Skeletal muscle satellite cell (primary cell): ENCODE measurements at regions not wholly inside any gene's neighbourhood (a gene's known extent, or its start where the extent isn't known, plus 50 kb on each side); places are given as distances from the start of the nearest gene placed in this dataset.
"Not testable (repeated sequence)": the region's sequence is repeated elsewhere in the genome, so short reads cannot be mapped to it uniquely, and the experiment has no call there.

Experiments used
- H3K27me3 ChIP-seq: 2 replicates; pipeline ENCODE4 v1.7.0; 2013; ENCODE audit warnings: low read length; ENCODE audit not compliant: control insufficient read depth, insufficient read depth
- H3K36me3 ChIP-seq: 2 replicates; pipeline ENCODE4 v1.7.0; 2013; ENCODE audit warnings: mild to moderate bottlenecking, control low read depth, low read length; ENCODE audit not compliant: insufficient read depth
- H3K4me1 ChIP-seq: 2 replicates; pipeline ENCODE4 v1.7.0; 2013; ENCODE audit warnings: low read length; ENCODE audit not compliant: control insufficient read depth, insufficient read depth
- H3K4me2 ChIP-seq: 2 replicates; pipeline ENCODE4 v1.7.0; 2013; ENCODE audit warnings: mild to moderate bottlenecking, low read length
- H3K4me3 ChIP-seq: 2 replicates; pipeline ENCODE4 v1.7.0; 2013; ENCODE audit warnings: low read length
- H3K9ac ChIP-seq: 2 replicates; pipeline ENCODE4 v1.7.0; 2013; ENCODE audit warnings: mild to moderate bottlenecking, low read depth, low read length, moderate library complexity
- H3K9me3 ChIP-seq: replicated peaks from 2 replicates; pipeline ENCODE4 v1.7.0; 2013; ENCODE audit warnings: mild to moderate bottlenecking, control low read depth, low read length

DNA sequence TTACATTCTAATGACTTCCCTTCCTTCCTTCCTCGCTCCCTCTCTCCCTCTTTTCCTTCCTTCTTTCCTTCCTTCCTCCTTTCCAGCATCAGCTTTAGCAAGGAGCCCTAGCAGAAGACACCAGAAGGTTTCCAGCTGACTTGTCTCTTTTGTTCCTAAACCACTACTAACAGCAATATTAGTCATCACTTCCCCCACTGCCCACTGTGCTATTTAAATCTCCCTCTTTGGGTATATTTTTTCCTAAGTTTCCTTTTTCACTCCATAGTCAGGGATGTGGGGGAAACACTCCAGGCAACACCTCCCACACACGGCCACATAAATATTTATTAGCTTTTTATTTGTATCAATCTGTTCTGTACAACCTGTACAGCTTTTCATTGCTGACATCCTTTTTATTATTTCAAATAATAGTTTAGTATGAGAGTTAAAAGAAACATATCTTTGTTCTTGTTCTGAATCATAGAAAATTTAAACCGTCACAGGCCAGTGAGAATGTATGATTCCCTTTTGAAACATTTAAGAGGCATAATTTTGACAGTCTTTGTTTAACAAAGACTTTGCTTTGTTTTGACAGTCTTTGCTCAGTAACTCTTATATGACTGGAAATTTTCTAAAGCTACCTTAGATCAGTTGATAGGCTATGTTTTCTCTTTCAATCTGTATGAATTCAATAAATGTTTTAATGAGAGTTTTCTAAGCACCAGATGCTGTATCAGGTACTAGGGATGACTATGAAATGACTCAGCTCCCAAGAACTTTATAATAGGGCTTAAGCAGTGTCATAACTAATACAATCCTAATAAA is 167.9 kb downstream of the POTEB3 start:
- H3K4me1 ChIP-seq, H3K36me3 ChIP-seq, H3K9me3 ChIP-seq, H3K4me3 ChIP-seq, H3K27me3 ChIP-seq: not testable (repeated sequence)
- H3K4me2 ChIP-seq, result peak overlapping the region; percentile 2
- peak overlapping the region; percentile 5 for H3K9ac ChIP-seq

GRCh38 chr15:21271566-21271965 is 168.7 kb downstream of the POTEB3 start:
- H3K4me1 ChIP-seq, result peaks cover 9% of the 10 kb centered on the region
- no peak overlapping the region for H3K9ac ChIP-seq
- no peak overlapping the region for H3K4me3 ChIP-seq
- no peaks in the 10 kb centered on the region for H3K9me3 ChIP-seq
- no peaks in the 10 kb centered on the region for H3K36me3 ChIP-seq
- no peaks in the 10 kb centered on the region for H3K27me3 ChIP-seq
- H3K4me2 ChIP-seq, result no peak overlapping the region

- H3K4me1 ChIP-seq, result peaks cover 9% of the 10 kb centered on the region
- no peaks in the 10 kb centered on the region for H3K9me3 ChIP-seq
- H3K4me2 ChIP-seq, result no peak overlapping the region
- no peak overlapping the region for H3K9ac ChIP-seq
- no peaks in the 10 kb centered on the region for H3K36me3 ChIP-seq
- H3K27me3 ChIP-seq, result no peaks in the 10 kb centered on the region
- no peak overlapping the region for H3K4me3 ChIP-seq
These were observed 169.8 kb downstream of the POTEB3 start for GRCh38 chr15:21270474-21270873.

DNA sequence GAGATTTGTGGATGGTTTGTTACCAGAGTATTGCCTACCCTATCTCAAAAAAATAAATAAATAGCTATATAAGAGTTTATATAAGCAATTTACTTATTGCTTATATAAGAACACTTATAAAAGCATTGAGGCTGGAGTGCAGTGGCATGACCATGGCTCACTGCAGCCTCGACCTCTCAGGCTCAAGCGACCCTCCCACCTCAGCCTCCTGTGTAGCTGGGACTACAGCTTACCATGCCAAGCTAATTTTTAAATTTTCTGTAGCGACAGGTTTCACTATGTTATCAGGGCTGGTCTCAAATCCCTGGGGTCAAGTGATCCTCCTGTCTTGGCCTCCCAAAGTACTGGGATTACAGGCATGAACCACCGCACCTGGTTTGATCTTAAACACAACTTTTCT is 170.6 kb downstream of the POTEB3 start:
- H3K9me3 ChIP-seq, result not testable (repeated sequence)

DNA sequence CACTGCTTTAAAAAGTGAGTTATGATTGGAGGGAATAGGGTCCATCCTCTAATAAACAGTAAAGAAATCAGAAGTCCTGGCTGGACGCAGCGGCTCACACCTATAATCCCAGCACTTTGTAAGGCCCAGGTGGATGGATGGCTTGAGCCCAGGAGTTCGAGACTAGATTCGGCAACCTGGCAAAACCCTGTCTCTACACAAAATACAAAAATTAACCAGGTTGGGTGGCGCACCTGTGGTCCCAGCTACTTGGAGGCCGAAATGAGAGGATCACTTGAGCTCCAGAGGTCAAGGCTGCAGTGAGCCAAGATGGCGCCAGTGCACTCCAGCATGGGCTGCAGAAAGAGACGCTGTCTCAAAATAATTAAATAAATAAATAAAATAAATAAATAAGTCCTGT is 171.2 kb downstream of the POTEB3 start:
- Histone ChIP-seq H3K4me2 (no peak overlapping the region), H3K4me3 (no peak overlapping the region), H3K27me3 (no peaks in the 10 kb centered on the region), H3K9me3 (no peaks in the 10 kb centered on the region), H3K4me1 (peaks cover 9% of the 10 kb centered on the region), H3K36me3 (no peaks in the 10 kb centered on the region), H3K9ac (no peak overlapping the region)

More for the DNA sequence above, 170.6 kb downstream of the POTEB3 start:
- H3K36me3 ChIP-seq, H3K9ac ChIP-seq, H3K4me3 ChIP-seq, H3K4me2 ChIP-seq, H3K4me1 ChIP-seq, H3K27me3 ChIP-seq: not testable (repeated sequence)

GRCh38 chr15:21268436-21268940 is 171.8 kb downstream of the POTEB3 start:
- Histone ChIP-seq H3K9me3 (no peaks in the 10 kb centered on the region), H3K9ac (no peak overlapping the region), H3K27me3 (no peaks in the 10 kb centered on the region), H3K36me3 (no peaks in the 10 kb centered on the region), H3K4me1 (peaks cover 9% of the 10 kb centered on the region), H3K4me3 (no peak overlapping the region), H3K4me2 (no peak overlapping the region)

DNA sequence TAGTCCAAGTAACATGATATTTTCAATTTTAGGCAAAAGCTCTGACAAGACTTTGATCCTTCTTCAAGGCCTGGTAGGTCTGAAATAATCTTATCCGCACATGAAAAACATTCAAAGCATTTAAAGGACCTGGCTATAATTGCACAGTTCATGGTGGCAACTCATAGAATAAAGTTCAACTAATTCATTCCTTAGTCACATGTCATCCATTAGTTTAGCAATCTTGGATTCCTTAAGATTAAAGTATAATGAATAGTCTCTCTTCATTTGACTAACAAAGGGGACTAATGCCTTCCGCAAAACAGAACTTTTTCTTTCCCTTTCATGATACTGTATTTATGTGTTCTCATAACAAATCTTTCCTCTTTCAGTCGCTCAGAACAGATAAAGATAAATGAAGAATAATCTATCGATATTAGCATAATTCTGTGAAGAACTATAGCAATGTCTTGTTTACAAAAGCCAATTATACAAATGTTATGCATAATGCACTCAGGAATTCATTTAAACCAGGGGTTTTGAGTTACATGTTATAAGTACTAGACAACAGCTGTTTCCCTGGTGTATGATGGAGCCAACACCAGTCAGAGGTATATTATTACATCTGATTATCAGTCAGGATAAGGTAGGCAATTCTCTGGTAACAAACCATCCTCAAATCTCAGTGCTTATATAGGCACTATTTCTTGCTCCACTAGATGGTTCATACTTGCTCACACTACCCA is 172.5 kb downstream of the POTEB3 start:
- no peaks in the 10 kb centered on the region for H3K27me3 ChIP-seq
- H3K4me2 ChIP-seq, result no peak overlapping the region
- no peak overlapping the region for H3K4me3 ChIP-seq
- no peaks in the 10 kb centered on the region for H3K9me3 ChIP-seq
- H3K36me3 ChIP-seq, result no peaks in the 10 kb centered on the region
- peaks cover 9% of the 10 kb centered on the region for H3K4me1 ChIP-seq
- H3K9ac ChIP-seq, result no peak overlapping the region

- Histone ChIP-seq H3K4me2 (no peak overlapping the region), H3K36me3 (no peaks in the 10 kb centered on the region)
These were observed 173.1 kb downstream of the POTEB3 start for GRCh38 chr15:21267226-21267625.

GRCh38 chr15:21265628-21266027 is 174.7 kb downstream of the POTEB3 start:
- not testable (repeated sequence) for H3K9me3 ChIP-seq, H3K9ac ChIP-seq

More at GRCh38 chr15:21267226-21267625, 173.1 kb downstream of the POTEB3 start:
- no peaks in the 10 kb centered on the region for H3K27me3 ChIP-seq
- H3K4me3 ChIP-seq, result no peak overlapping the region
- peaks cover 6% of the 10 kb centered on the region for H3K9me3 ChIP-seq
- H3K4me1 ChIP-seq, result peaks cover 9% of the 10 kb centered on the region
- no peak overlapping the region for H3K9ac ChIP-seq

DNA sequence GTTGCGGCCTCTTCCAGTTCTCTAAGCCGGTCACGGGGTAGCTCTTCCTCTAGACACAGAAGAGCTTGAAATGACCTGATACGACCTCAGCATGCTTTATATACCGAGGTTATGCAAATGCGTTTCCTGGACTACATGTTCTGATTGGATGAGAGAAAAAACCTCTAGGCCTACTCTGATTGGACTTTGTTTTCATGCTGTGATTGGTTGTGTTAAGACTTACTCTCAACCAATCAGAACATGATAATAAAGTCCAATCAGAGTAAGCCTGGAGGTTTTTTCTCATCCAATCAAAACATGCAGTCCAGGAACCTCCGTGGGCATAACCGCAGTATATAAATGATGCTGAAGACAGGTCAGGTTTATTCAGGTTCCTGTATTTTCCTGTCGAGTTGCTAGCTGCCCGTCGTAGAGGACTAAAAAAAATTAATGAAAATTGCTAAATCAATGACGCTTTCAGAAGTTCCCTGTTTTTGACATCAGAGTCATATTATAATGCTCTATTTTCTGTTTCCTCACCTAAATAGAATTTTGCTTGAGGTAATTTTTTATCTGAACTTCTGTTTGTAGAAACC is 177.4 kb downstream of the POTEB3 start:
- Histone ChIP-seq H3K27me3 (no peaks in the 10 kb centered on the region), H3K9me3 (peaks cover 6% of the 10 kb centered on the region), H3K36me3 (no peaks in the 10 kb centered on the region), H3K9ac (no peak overlapping the region), H3K4me1 (no peaks in the 10 kb centered on the region), H3K4me3 (no peak overlapping the region), H3K4me2 (no peak overlapping the region)

More at GRCh38 chr15:21265628-21266027, 174.7 kb downstream of the POTEB3 start:
- H3K36me3 ChIP-seq, H3K27me3 ChIP-seq, H3K4me3 ChIP-seq, H3K4me1 ChIP-seq, H3K4me2 ChIP-seq: not testable (repeated sequence)

DNA sequence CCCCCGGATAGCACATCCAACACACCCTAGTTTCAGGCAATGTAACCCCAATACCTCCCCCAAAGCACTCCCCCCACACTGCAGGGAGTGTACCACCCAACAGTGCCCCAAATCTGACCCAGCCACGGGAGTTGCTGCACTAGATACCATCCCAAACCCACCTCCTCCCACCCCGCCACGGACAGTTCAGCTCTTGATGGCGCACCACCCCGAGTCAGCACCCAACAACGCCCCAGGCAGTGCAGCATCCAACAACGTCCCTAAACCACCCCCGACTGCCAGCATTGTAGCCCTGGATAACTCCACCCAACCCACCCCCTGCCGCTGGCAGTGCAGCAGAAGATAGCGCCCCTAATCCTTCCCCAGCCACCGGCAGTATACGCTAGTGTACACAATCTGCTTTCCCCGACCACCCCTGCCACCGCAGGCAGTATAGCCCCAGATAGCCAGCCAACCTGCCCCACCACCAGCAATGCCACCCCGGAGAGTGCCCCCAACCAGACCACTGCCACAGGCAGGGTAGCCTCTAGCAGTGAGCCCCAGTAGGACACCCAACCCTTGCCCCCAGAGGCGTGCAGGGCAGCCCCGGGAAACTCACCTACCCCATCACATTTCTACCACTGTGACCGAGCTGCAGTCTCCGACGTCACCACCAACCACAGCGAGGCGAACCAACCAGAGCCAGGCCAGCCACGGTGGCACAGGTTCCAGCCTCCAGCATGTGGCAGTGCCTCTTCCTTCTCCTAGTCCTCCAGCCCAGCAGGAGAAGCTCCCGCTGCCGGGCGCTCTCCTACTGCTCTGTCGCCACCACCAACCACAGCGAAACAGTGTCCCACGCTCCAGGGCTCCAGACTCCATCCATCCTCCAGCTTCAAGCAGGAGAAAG is 178.1 kb downstream of the POTEB3 start:
- H3K27me3 ChIP-seq, result no peaks in the 10 kb centered on the region

More for the DNA sequence above, 178.1 kb downstream of the POTEB3 start:
- Histone ChIP-seq H3K9ac (no peak overlapping the region), H3K36me3 (no peaks in the 10 kb centered on the region), H3K9me3 (peaks cover 6% of the 10 kb centered on the region), H3K4me3 (no peak overlapping the region), H3K4me2 (no peak overlapping the region), H3K4me1 (no peaks in the 10 kb centered on the region)
